ENCODE measurements at regions not wholly inside any gene's neighbourhood (a gene's known extent, or its start where the extent isn't known, plus 50 kb on each side); places are given as distances from the start of the nearest gene placed in this dataset.
A peak's percentile ranks its signal among the peaks of the same experiment; 100 is the strongest.

- DNase-seq (ENCODE audit: low read depth) = no peak
Observed at GRCh38 chr20:23253524-23253923, 97.1 kb upstream of the NXT1 start.

GRCh38 chr20:23251779-23252178 is 98.8 kb upstream of the NXT1 start:
- no peak for DNase-seq (ENCODE audit: low read depth)

GRCh38 chr20:23249541-23249940 is 101.0 kb upstream of the NXT1 start:
- no peak for DNase-seq (ENCODE audit: low read depth)

- no peak for DNase-seq (ENCODE audit: low read depth)
Observed at GRCh38 chr20:23248461-23248882, 102.1 kb upstream of the NXT1 start.

- DNase-seq (ENCODE audit: low read depth) = no peak
Observed at GRCh38 chr20:23246717-23247664, 103.6 kb upstream of the NXT1 start.

- no peak for DNase-seq (ENCODE audit: low read depth)
Observed at GRCh38 chr20:23245553-23246181, 104.9 kb upstream of the NXT1 start.

- no peak for DNase-seq (ENCODE audit: low read depth)
Observed at GRCh38 chr20:23244916-23245552, 105.6 kb upstream of the NXT1 start.

GRCh38 chr20:23244156-23244915 is 106.3 kb upstream of the NXT1 start:
- DNase-seq (ENCODE audit: low read depth) = no peak

- DNase-seq (ENCODE audit: low read depth) = no peak
Observed at GRCh38 chr20:23243791-23244155, 106.8 kb upstream of the NXT1 start.

GRCh38 chr20:23242556-23243180 is 107.9 kb upstream of the NXT1 start:
- no peak for DNase-seq (ENCODE audit: low read depth)

GRCh38 chr20:23242104-23242503 is 108.5 kb upstream of the NXT1 start:
- no peak for DNase-seq (ENCODE audit: low read depth)

GRCh38 chr20:23241416-23241815 is 109.2 kb upstream of the NXT1 start:
- DNase-seq (ENCODE audit: low read depth) = no peak

- DNase-seq (ENCODE audit: low read depth) = no peak
Observed at GRCh38 chr20:23240519-23240918, 110.1 kb upstream of the NXT1 start.

- DNase-seq (ENCODE audit: low read depth) = no peak
Observed at GRCh38 chr20:23237201-23237600, 113.4 kb upstream of the NXT1 start.

GRCh38 chr20:23235173-23236027 is 115.2 kb upstream of the NXT1 start:
- peak; percentile 25 for DNase-seq (ENCODE audit: low read depth)

GRCh38 chr20:23234311-23235078 is 116.1 kb upstream of the NXT1 start:
- DNase-seq (ENCODE audit: low read depth) = no peak

GRCh38 chr20:23233341-23233740 is 117.2 kb upstream of the NXT1 start:
- no peak for DNase-seq (ENCODE audit: low read depth)

GRCh38 chr20:23232679-23233308 is 117.8 kb upstream of the NXT1 start:
- no peak for DNase-seq (ENCODE audit: low read depth)

- no peak for DNase-seq (ENCODE audit: low read depth)
Observed at GRCh38 chr20:23232219-23232581, 118.4 kb upstream of the NXT1 start.
